ENCODE measurements at regions not wholly inside any gene's neighbourhood (a gene's known extent, or its start where the extent isn't known, plus 50 kb on each side); places are given as distances from the start of the nearest gene placed in this dataset.

GRCh38 chr20:22688485-22688884, 104.1 kb upstream of the FOXA2 start:
- no TSS peak for BruUV-seq (replicated peaks)
- POLR2A ChIA-PET, result no interaction called here
- Histone ChIP-seq H2AFZ (ENCODE audit: low read depth, low read length) (no peak overlapping the region), H3K27ac (ENCODE audit: insufficient read depth, low read depth, low read length) (no peak overlapping the region), H3K36me3 (ENCODE audit: control insufficient read depth in 2 of 2, extremely low read depth in 1 of 2, insufficient read depth in 2 of 2, low read length in 2 of 2) (no peaks in the 10 kb centered on the region), H3K9me1 (replicated peaks; ENCODE audit: control insufficient read depth, extremely low read depth, insufficient read depth, low read length) (no peaks in the 10 kb centered on the region), H3K27me3 (ENCODE audit: control insufficient read depth in 2 of 2, insufficient read depth in 2 of 2, low read length in 2 of 2) (no peaks in the 10 kb centered on the region), H4K20me1 (replicated peaks; ENCODE audit: control insufficient read depth, extremely low read depth, insufficient read depth, low read length) (no peaks in the 10 kb centered on the region), H3K9ac (replicated peaks; ENCODE audit: extremely low read depth, insufficient read depth, low read length) (no peak overlapping the region), H3K4me3 (replicated peaks in 1 of 3; ENCODE audit: insufficient read depth in 1 of 3, low read depth in 1 of 3, low read length in 3 of 3) (no peak overlapping the region), H3K4me2 (ENCODE audit: insufficient read depth, low read length) (no peak overlapping the region), H3K9me3 (replicated peaks; ENCODE audit: control insufficient read depth, insufficient read depth, low read length) (no peaks in the 10 kb centered on the region), H3K4me1 (ENCODE audit: control insufficient read depth, extremely low read depth, insufficient read depth, low read length) (peaks cover 25% of the 10 kb centered on the region), H3K79me2 (ENCODE audit: control insufficient read depth, insufficient read depth, low read length) (no peaks in the 10 kb centered on the region)
- no peak for TF ChIP-seq JUN (IDR thresholded peaks at IDR 0.05; ENCODE audit: borderline replicate concordance, insufficient read depth, insufficient read length, low read depth)
- CTCF ChIA-PET, result interaction anchor here (0.9 kb wide), 1 partner anchor 652 kb away, joined by 3 read pairs; no protein-coding TSS in a partner anchor
- FAIRE-seq (no peak), DNase-seq (ENCODE audit: low read depth, low spot score) (no peak)
- intact Hi-C loops (cut with micrococcal nuclease) (loop anchor here (10.0 kb wide), 2 partner anchors 736 to 916 kb away; partner anchors contain the start of genes CST9 and NAPB), dilution Hi-C loops (cut with MboI; ENCODE audit: extremely low pct_ligation_motif_present, low sequenced_read_pairs) (loop anchor here (25.0 kb wide), 1 partner anchor 351 kb away; no protein-coding TSS in a partner anchor)

GRCh38 chr20:22689266-22689665, 104.9 kb upstream of the FOXA2 start:
- no peak overlapping the region for H2AFZ ChIP-seq (ENCODE audit: low read depth, low read length)
- dilution Hi-C loops (cut with MboI; ENCODE audit: extremely low pct_ligation_motif_present, low sequenced_read_pairs), result loop anchor here (25.0 kb wide), 1 partner anchor 352 kb away; no protein-coding TSS in a partner anchor
- no peak overlapping the region for H3K4me3 ChIP-seq (replicated peaks in 1 of 3; ENCODE audit: insufficient read depth in 1 of 3, low read depth in 1 of 3, low read length in 3 of 3)
- H3K9me3 ChIP-seq (replicated peaks; ENCODE audit: control insufficient read depth, insufficient read depth, low read length), result no peaks in the 10 kb centered on the region
- intact Hi-C loops (cut with micrococcal nuclease), result loop anchor here (10.0 kb wide), 2 partner anchors 736 to 916 kb away; partner anchors contain the start of genes CST9 and NAPB
- no peak overlapping the region for H3K27ac ChIP-seq (ENCODE audit: insufficient read depth, low read depth, low read length)
- H3K4me2 ChIP-seq (ENCODE audit: insufficient read depth, low read length), result no peak overlapping the region
- ChIA-PET POLR2A (no interaction called here), CTCF (interaction anchor here (0.5 to 8.2 kb wide), 4 partner anchors 285 to 650 kb away, joined by 3 to 306 read pairs (median 165); partner anchors contain the start of gene THBD)
- no peaks in the 10 kb centered on the region for H3K9me1 ChIP-seq (replicated peaks; ENCODE audit: control insufficient read depth, extremely low read depth, insufficient read depth, low read length)
- peaks cover 25% of the 10 kb centered on the region for H3K4me1 ChIP-seq (ENCODE audit: control insufficient read depth, extremely low read depth, insufficient read depth, low read length)
- no peaks in the 10 kb centered on the region for H3K36me3 ChIP-seq (ENCODE audit: control insufficient read depth in 2 of 2, extremely low read depth in 1 of 2, insufficient read depth in 2 of 2, low read length in 2 of 2)
- no peaks in the 10 kb centered on the region for H4K20me1 ChIP-seq (replicated peaks; ENCODE audit: control insufficient read depth, extremely low read depth, insufficient read depth, low read length)
- no peak for FAIRE-seq
- BruUV-seq (replicated peaks), result no TSS peak
- no peaks in the 10 kb centered on the region for H3K79me2 ChIP-seq (ENCODE audit: control insufficient read depth, insufficient read depth, low read length)
- H3K27me3 ChIP-seq (ENCODE audit: control insufficient read depth in 2 of 2, insufficient read depth in 2 of 2, low read length in 2 of 2), result no peaks in the 10 kb centered on the region
- DNase-seq (ENCODE audit: low read depth, low spot score), result no peak
- no peak for TF ChIP-seq MYC (IDR thresholded peaks at IDR 0.05; ENCODE audit: low read depth, low read length)
- no peak for TF ChIP-seq JUN (IDR thresholded peaks at IDR 0.05; ENCODE audit: borderline replicate concordance, insufficient read depth, insufficient read length, low read depth)
- no peak for TF ChIP-seq FOS (IDR thresholded peaks at IDR 0.05; ENCODE audit: borderline replicate concordance, insufficient read depth, low read length)
- TF ChIP-seq POLR2A (IDR thresholded peaks at IDR 0.05; ENCODE audit: low read depth, low read length), result no peak
- TF ChIP-seq GATA2 (IDR thresholded peaks at IDR 0.05; ENCODE audit: insufficient read depth, insufficient read length, low read depth, low read length), result no peak
- no peak for TF ChIP-seq EZH2 (IDR thresholded peaks at IDR 0.05; ENCODE audit: borderline replicate concordance, low read depth, low read length, severe bottlenecking)
- no peak for TF ChIP-seq POLR2AphosphoS5 (IDR thresholded peaks at IDR 0.05; ENCODE audit: insufficient read depth, low read depth, low read length)
- TF ChIP-seq CTCF (IDR thresholded peaks at IDR 0.05; ENCODE audit: extremely low read depth in 1 of 2, insufficient read depth in 1 of 2, low read depth in 1 of 2, low read length in 2 of 2), result no peak
- no peak for TF ChIP-seq MAX (IDR thresholded peaks at IDR 0.05; ENCODE audit: insufficient read depth, insufficient read length)
- no peak overlapping the region for H3K9ac ChIP-seq (replicated peaks; ENCODE audit: extremely low read depth, insufficient read depth, low read length)

All from endothelial cell of umbilical vein (primary cell).